ENCODE measurements at regions not wholly inside any gene's neighbourhood (a gene's known extent, or its start where the extent isn't known, plus 50 kb on each side); places are given as distances from the start of the nearest gene placed in this dataset.

GRCh38 chr14:66291756-66292155, 194.4 kb upstream of the CCDC196 start (continued):
- TF ChIP-seq ZNF462 (CRISPR knock-in tag; IDR thresholded peaks at IDR 0.05) (no peak), EZH2phosphoT487 (IDR thresholded peaks at IDR 0.05; ENCODE audit: unreplicated experiment) (no peak), POLR2AphosphoS5 (IDR thresholded peaks at IDR 0.05; ENCODE audit: low read depth) (no peak), ZNF331 (CRISPR knock-in tag; IDR thresholded peaks at IDR 0.05; ENCODE audit: low read depth) (no peak)

- no peak overlapping the region for H3K4me3 ChIP-seq
- Mint-ChIP-seq H3K4me1 (no peaks in the 10 kb centered on the region), H3K36me3 (ENCODE audit: low read depth) (no peaks in the 10 kb centered on the region), H3K27me3 (ENCODE audit: insufficient read depth, low read depth, poor library complexity) (no peaks in the 10 kb centered on the region), H3K9me3 (peaks cover 10% of the 10 kb centered on the region), H3K27ac (no peak overlapping the region), H3K4me3 (no peak overlapping the region)
- 0 out of 2 replicates have a peak, but pooled peaks cover 7% of the 10 kb centered on the region for H3K9me2 ChIP-seq (ENCODE audit: insufficient read depth)
- H3K79me2 ChIP-seq (replicated peaks; ENCODE audit: insufficient read depth): no peaks in the 10 kb centered on the region
- no peaks in the 10 kb centered on the region for H3F3A ChIP-seq (replicated peaks; ENCODE audit: low read depth)
- ATAC-seq (no peak), DNase-seq (ENCODE audit: low spot score) (no peak)
- H3K36me3 ChIP-seq (ENCODE audit: insufficient read depth): no peaks in the 10 kb centered on the region
- H2AFZ ChIP-seq: no peak overlapping the region
- H3K27me3 ChIP-seq (ENCODE audit: insufficient read depth): no peaks in the 10 kb centered on the region
- H3K4me1 ChIP-seq (ENCODE audit: insufficient read depth): no peaks in the 10 kb centered on the region
- H4K20me1 ChIP-seq (replicated peaks; ENCODE audit: insufficient read depth): no peaks in the 10 kb centered on the region
- H3K27ac ChIP-seq (ENCODE audit: low read depth): no peak overlapping the region
- no peak overlapping the region for H3K4me2 ChIP-seq
- TF ChIP-seq STAT1 (IDR thresholded peaks at IDR 0.05; ENCODE audit: unreplicated experiment): no peak
- TF ChIP-seq CTCF (conservative IDR thresholded peaks at IDR 0.05; ENCODE audit: low read depth in 2 of 2): no peak
- no peak for TF ChIP-seq ZNF462 (CRISPR knock-in tag; IDR thresholded peaks at IDR 0.05)
- no peak for TF ChIP-seq EZH2 (IDR thresholded peaks at IDR 0.05; ENCODE audit: low read depth, unreplicated experiment)
- TF ChIP-seq ZNF114 (CRISPR knock-in tag; IDR thresholded peaks at IDR 0.05): no peak
- TF ChIP-seq ZNF331 (CRISPR knock-in tag; IDR thresholded peaks at IDR 0.05; ENCODE audit: low read depth): no peak
Observed at GRCh38 chr14:66293533-66294105, 192.6 kb upstream of the CCDC196 start.
